Heart right ventricle (tissue), 16 donors: ENCODE measurements at regions not wholly inside any gene's neighbourhood (a gene's known extent, or its start where the extent isn't known, plus 50 kb on each side); places are given as distances from the start of the nearest gene placed in this dataset.

Experiments used
- ATAC-seq, 8 donors: fragments of 200-7000 bp; cut with Tn5 transposase; one replicate each; pipeline ENCODE4 v1.9.1; 2020; ENCODE audit warnings: mild to moderate bottlenecking in 8 of 8, moderate library complexity in 8 of 8, moderate number of reproducible peaks in 1 of 8
- DNase-seq, 2 donors: peaks; one replicate each; pipeline ENCODE4 v3.0.0-alpha.2; 2020
- H3K27ac ChIP-seq, 10 donors: fragments of 200-600 bp; sonication (generic) in 2 of 10; one replicate each; pipeline versions ENCODE4 v1.5.0 to v1.8.0; 2020 to 2022; ENCODE audit warnings: mild to moderate bottlenecking in 3 of 10
- H3K27me3 ChIP-seq, 7 donors: fragments of 200-600 bp; one replicate each; pipeline ENCODE4 v1.8.0; 2021 to 2022; ENCODE audit warnings: mild to moderate bottlenecking in 2 of 7
- H3K36me3 ChIP-seq, 9 donors: fragments of 200-600 bp; sonication (generic) in 1 of 9; one replicate each; pipeline versions ENCODE4 v1.5.0 to v1.8.0; 2020 to 2022; ENCODE audit warnings: mild to moderate bottlenecking in 2 of 9
- H3K4me1 ChIP-seq, 9 donors: fragments of 200-600 bp; sonication (generic) in 1 of 9; one replicate each; pipeline versions ENCODE4 v1.5.0 to v1.8.0; 2020 to 2022; ENCODE audit warnings: mild to moderate bottlenecking in 4 of 9
- H3K4me3 ChIP-seq, 10 donors: fragments of 200-600 bp; sonication (generic) in 2 of 10; one replicate each; pipeline versions ENCODE4 v1.5.0 to v1.8.0; 2020 to 2022; ENCODE audit warnings: mild to moderate bottlenecking in 7 of 10, moderate library complexity in 2 of 10
- H3K9me3 ChIP-seq, 11 donors: fragments of 200-600 bp in 10 of 11; sonication (generic) in 2 of 11; one replicate each; pipeline versions ENCODE4 v1.5.0 to v1.8.0; 2013 to 2022; ENCODE audit warnings: mild to moderate bottlenecking in 2 of 11, control low read depth in 1 of 11, moderate library complexity in 1 of 11
- CTCF ChIP-seq, 9 donors: fragments of 200-600 bp; sonication (generic) in 2 of 9; IDR thresholded peaks; one replicate each; pipeline versions ENCODE4 v1.5.0 to v1.8.0; 2021 to 2022; ENCODE audit warnings: antibody characterized with exemption in 9 of 9, mild to moderate bottlenecking in 5 of 9, moderate library complexity in 1 of 9
- WGBS, 2 donors: extraction: QIAGEN DNeasy Blood & Tissue Kit; methylation state at CpG; one replicate each; pipeline ENCODE4 v1.1.7; 2013; ENCODE audit warnings: inconsistent platforms in 1 of 2; 5-methylcytosine and 5-hydroxymethylcytosine counted together
- intact Hi-C, 10 donors: fragments of 100-400 bp; cut with DNase I; formaldehyde crosslinking; loops; one replicate each; pipeline versions ENCODE4 v1.11.1 to v1.14.2; 2022
- donor health status: Arrhythmogenic right ventricular cardiomyopathy.
- donor health status: ischemic (EF 13 %, LVEDD 7.1; RV severe dilation, severe dysfunction).
- donor health status: healthy with polysubstance abuse.
- donor health status: DM: no; HTN: yes; CAD: no.
- donor health status: DM: no; HTN: no; CAD: no.
- donor health status: ischemic (EF 25% LVEDD 6.9; RV normal size, moderate dysfunction).
- donor health status: ischemic (EF 25% LVEDD 5.7; RV mildly dilated, moderate dysfunction).
- donor health status: healthy.
- donor health status: DM: yes; HTN: yes; CAD: no.
- donor health status: Ischemic cardiomyopathy.
- donor health status: ischemic (EF 35%, LVEDD 5.7; RV mildly dilated, moderate dysfunction).
- donor health status: nonischemic (EF 11% LVEDD 7.7; RV severe dilation, severe dysfunction).
- donor health status: DM: yes; HTN: yes; CAD: no.
- donor health status: PGD.
- donor health status: ischemic (EF 29% LVEDD 5.4; RV normal size, mild dysfunction).
- donor health status: nonischemic (EF 23%, LVEDD 6.1; RV moderate dilation, normal function).

GRCh38 chr6:95328231-95328630, 249.1 kb upstream of the MANEA start:
- no peaks in the 10 kb centered on the region for H3K27me3 ChIP-seq
- no peak overlapping the region for H3K27ac ChIP-seq
- ATAC-seq: no peak
- WGBS, 2 donors: 27 to 51% methylated on average over 2 of the region's 2 CpGs
- TF ChIP-seq CTCF (IDR thresholded peaks at IDR 0.05): no peak
- H3K36me3 ChIP-seq: no peaks in the 10 kb centered on the region
- no peaks in the 10 kb centered on the region for H3K9me3 ChIP-seq
- H3K4me1 ChIP-seq: no peaks in the 10 kb centered on the region
- no peak overlapping the region for H3K4me3 ChIP-seq
- DNase-seq: no peak
- intact Hi-C loops: no loop called here

GRCh38 chr6:95352064-95352795, 225.1 kb upstream of the MANEA start:
- H3K27me3 ChIP-seq: no peaks in the 10 kb centered on the region
- no peak overlapping the region for H3K27ac ChIP-seq
- DNase-seq (no peak), ATAC-seq (no peak)
- H3K4me1 ChIP-seq: no peaks in the 10 kb centered on the region
- no peaks in the 10 kb centered on the region for H3K9me3 ChIP-seq
- no peak overlapping the region for H3K4me3 ChIP-seq
- intact Hi-C loops: no loop called here
- no peak for TF ChIP-seq CTCF (IDR thresholded peaks at IDR 0.05)
- H3K36me3 ChIP-seq: no peaks in the 10 kb centered on the region
- WGBS, 2 donors: 48 to 51% methylated on average over 3 of the region's 3 CpGs

GRCh38 chr6:95354551-95354950, 222.8 kb upstream of the MANEA start:
- Histone ChIP-seq H3K4me1 (no peaks in the 10 kb centered on the region), H3K9me3 (no peaks in the 10 kb centered on the region), H3K36me3 (no peaks in the 10 kb centered on the region), H3K27me3 (no peaks in the 10 kb centered on the region), H3K27ac (no peak overlapping the region), H3K4me3 (no peak overlapping the region)
- intact Hi-C loops: no loop called here
- WGBS, 2 donors: 88 to 89% methylated on average over 10 of the region's 10 CpGs
- no peak for ATAC-seq
- no peak for TF ChIP-seq CTCF (IDR thresholded peaks at IDR 0.05)
- no peak for DNase-seq

GRCh38 chr6:95357380-95358020, 219.8 kb upstream of the MANEA start:
- no peak for TF ChIP-seq CTCF (IDR thresholded peaks at IDR 0.05)
- no peak for DNase-seq
- intact Hi-C loops: no loop called here
- no peak for ATAC-seq
- Histone ChIP-seq H3K27me3 (no peaks in the 10 kb centered on the region), H3K9me3 (no peaks in the 10 kb centered on the region), H3K4me1 (no peaks in the 10 kb centered on the region), H3K36me3 (no peaks in the 10 kb centered on the region), H3K4me3 (no peak overlapping the region), H3K27ac (no peak overlapping the region)
- 57 to 66% methylated on average over 4 of the region's 4 CpGs for WGBS, 2 donors
